ENCODE measurements at regions not wholly inside any gene's neighbourhood (a gene's known extent, or its start where the extent isn't known, plus 50 kb on each side); places are given as distances from the start of the nearest gene placed in this dataset.
"Not testable (repeated sequence)": the region's sequence is repeated elsewhere in the genome, so short reads cannot be mapped to it uniquely, and the experiment has no call there.

GRCh38 chr3:20726786-20727185 lies 540.8 kb upstream of the SGO1 start:
- no peaks in the 10 kb centered on the region for H3K27me3 ChIP-seq (ENCODE audit: control insufficient read depth in 1 of 2, insufficient read depth in 2 of 2, low read length in 2 of 2)
- H3K4me3 ChIP-seq (ENCODE audit: low read depth in 1 of 2, low read length in 2 of 2) = no peak overlapping the region
- no peak overlapping the region for H3K27ac ChIP-seq (ENCODE audit: low read depth in 2 of 2, low read length in 1 of 2)
- no peaks in the 10 kb centered on the region for H3K36me3 ChIP-seq (ENCODE audit: control insufficient read depth in 2 of 2, insufficient read depth in 2 of 2, low read length in 1 of 2)
- no peaks in the 10 kb centered on the region for H3K4me1 ChIP-seq (ENCODE audit: control insufficient read depth in 2 of 2, insufficient read depth in 2 of 2, low read length in 1 of 2)
- 68 to 70% methylated on average over 2 of the region's 2 CpGs for WGBS, 2 donors
- peaks cover 0 to 4% of the 10 kb centered on the region in 2 donors for H3K9me3 ChIP-seq (ENCODE audit: control insufficient read depth in 2 of 2, insufficient read depth in 1 of 2, low read depth in 1 of 2, low read length in 1 of 2)

GRCh38 chr3:20724241-20724640 lies 538.2 kb upstream of the SGO1 start:
- Histone ChIP-seq H3K36me3 (ENCODE audit: control insufficient read depth in 2 of 2, insufficient read depth in 2 of 2, low read length in 1 of 2) (no peaks in the 10 kb centered on the region), H3K9me3 (ENCODE audit: control insufficient read depth in 2 of 2, insufficient read depth in 1 of 2, low read depth in 1 of 2, low read length in 1 of 2) (no peaks in the 10 kb centered on the region), H3K4me3 (ENCODE audit: low read depth in 1 of 2, low read length in 2 of 2) (no peak overlapping the region), H3K4me1 (ENCODE audit: control insufficient read depth in 2 of 2, insufficient read depth in 2 of 2, low read length in 1 of 2) (no peaks in the 10 kb centered on the region), H3K27me3 (ENCODE audit: control insufficient read depth in 1 of 2, insufficient read depth in 2 of 2, low read length in 2 of 2) (no peaks in the 10 kb centered on the region), H3K27ac (ENCODE audit: low read depth in 2 of 2, low read length in 1 of 2) (no peak overlapping the region)
- 85 to 89% methylated on average over 1 of the region's 1 CpG for WGBS, 2 donors

- H3K27ac ChIP-seq (ENCODE audit: low read depth in 2 of 2, low read length in 1 of 2); H3K9me3 ChIP-seq (ENCODE audit: control insufficient read depth in 2 of 2, insufficient read depth in 1 of 2, low read depth in 1 of 2, low read length in 1 of 2); H3K4me1 ChIP-seq (ENCODE audit: control insufficient read depth in 2 of 2, insufficient read depth in 2 of 2, low read length in 1 of 2); H3K4me3 ChIP-seq (ENCODE audit: low read depth in 1 of 2, low read length in 2 of 2); H3K36me3 ChIP-seq (ENCODE audit: control insufficient read depth in 2 of 2, insufficient read depth in 2 of 2, low read length in 1 of 2); H3K27me3 ChIP-seq (ENCODE audit: control insufficient read depth in 1 of 2, insufficient read depth in 2 of 2, low read length in 2 of 2): not testable (repeated sequence)
- 93% methylated on average over 2 of the region's 2 CpGs for WGBS, 2 donors
These were observed 530.4 kb upstream of the SGO1 start for GRCh38 chr3:20716425-20716824.

- Histone ChIP-seq H3K4me1 (ENCODE audit: control insufficient read depth in 2 of 2, insufficient read depth in 2 of 2, low read length in 1 of 2) (no peaks in the 10 kb centered on the region), H3K9me3 (ENCODE audit: control insufficient read depth in 2 of 2, insufficient read depth in 1 of 2, low read depth in 1 of 2, low read length in 1 of 2) (no peaks in the 10 kb centered on the region), H3K4me3 (ENCODE audit: low read depth in 1 of 2, low read length in 2 of 2) (no peak overlapping the region), H3K27ac (ENCODE audit: low read depth in 2 of 2, low read length in 1 of 2) (no peak overlapping the region), H3K36me3 (ENCODE audit: control insufficient read depth in 2 of 2, insufficient read depth in 2 of 2, low read length in 1 of 2) (no peaks in the 10 kb centered on the region), H3K27me3 (ENCODE audit: control insufficient read depth in 1 of 2, insufficient read depth in 2 of 2, low read length in 2 of 2) (no peaks in the 10 kb centered on the region)
- 27 to 46% methylated on average over 1 of the region's 1 CpG for whole genome bisulfite sequencing, 2 donors
These were observed 515.6 kb upstream of the SGO1 start for GRCh38 chr3:20701641-20702040.

GRCh38 chr3:20700714-20701113 lies 514.7 kb upstream of the SGO1 start:
- H3K36me3 ChIP-seq (ENCODE audit: control insufficient read depth in 2 of 2, insufficient read depth in 2 of 2, low read length in 1 of 2) = no peaks in the 10 kb centered on the region
- H3K9me3 ChIP-seq (ENCODE audit: control insufficient read depth in 2 of 2, insufficient read depth in 1 of 2, low read depth in 1 of 2, low read length in 1 of 2) = no peaks in the 10 kb centered on the region
- no peak overlapping the region for H3K4me3 ChIP-seq (ENCODE audit: low read depth in 1 of 2, low read length in 2 of 2)
- 31 to 41% methylated on average over 2 of the region's 2 CpGs for WGBS, 2 donors
- H3K27ac ChIP-seq (ENCODE audit: low read depth in 2 of 2, low read length in 1 of 2) = no peak overlapping the region
- no peaks in the 10 kb centered on the region for H3K27me3 ChIP-seq (ENCODE audit: control insufficient read depth in 1 of 2, insufficient read depth in 2 of 2, low read length in 2 of 2)
- no peaks in the 10 kb centered on the region for H3K4me1 ChIP-seq (ENCODE audit: control insufficient read depth in 2 of 2, insufficient read depth in 2 of 2, low read length in 1 of 2)

- H3K36me3 ChIP-seq (ENCODE audit: control insufficient read depth in 2 of 2, insufficient read depth in 2 of 2, low read length in 1 of 2) = no peaks in the 10 kb centered on the region
- H3K27me3 ChIP-seq (ENCODE audit: control insufficient read depth in 1 of 2, insufficient read depth in 2 of 2, low read length in 2 of 2) = no peaks in the 10 kb centered on the region
- H3K4me1 ChIP-seq (ENCODE audit: control insufficient read depth in 2 of 2, insufficient read depth in 2 of 2, low read length in 1 of 2) = no peaks in the 10 kb centered on the region
- no peak overlapping the region for H3K27ac ChIP-seq (ENCODE audit: low read depth in 2 of 2, low read length in 1 of 2)
- WGBS, 2 donors = 77 to 86% methylated on average over 5 of the region's 5 CpGs
- no peaks in the 10 kb centered on the region for H3K9me3 ChIP-seq (ENCODE audit: control insufficient read depth in 2 of 2, insufficient read depth in 1 of 2, low read depth in 1 of 2, low read length in 1 of 2)
- no peak overlapping the region for H3K4me3 ChIP-seq (ENCODE audit: low read depth in 1 of 2, low read length in 2 of 2)
These were observed 512.9 kb upstream of the SGO1 start for GRCh38 chr3:20698896-20699295.

GRCh38 chr3:20696388-20697150 lies 510.6 kb upstream of the SGO1 start:
- no peaks in the 10 kb centered on the region for H3K27me3 ChIP-seq (ENCODE audit: control insufficient read depth in 1 of 2, insufficient read depth in 2 of 2, low read length in 2 of 2)
- no peaks in the 10 kb centered on the region for H3K36me3 ChIP-seq (ENCODE audit: control insufficient read depth in 2 of 2, insufficient read depth in 2 of 2, low read length in 1 of 2)
- no peaks in the 10 kb centered on the region for H3K9me3 ChIP-seq (ENCODE audit: control insufficient read depth in 2 of 2, insufficient read depth in 1 of 2, low read depth in 1 of 2, low read length in 1 of 2)
- H3K4me3 ChIP-seq (ENCODE audit: low read depth in 1 of 2, low read length in 2 of 2) = no peak overlapping the region
- H3K4me1 ChIP-seq (ENCODE audit: control insufficient read depth in 2 of 2, insufficient read depth in 2 of 2, low read length in 1 of 2) = no peaks in the 10 kb centered on the region
- WGBS, 2 donors = 54 to 63% methylated on average over 4 of the region's 4 CpGs
- no peak overlapping the region for H3K27ac ChIP-seq (ENCODE audit: low read depth in 2 of 2, low read length in 1 of 2)

GRCh38 chr3:20692675-20693074 lies 506.7 kb upstream of the SGO1 start:
- WGBS, 2 donors = 59 to 62% methylated on average over 2 of the region's 2 CpGs

GRCh38 chr3:20683910-20684309 lies 497.9 kb upstream of the SGO1 start:
- 54 to 64% methylated on average over 3 of the region's 3 CpGs for WGBS, 2 donors

More at GRCh38 chr3:20692675-20693074, 506.7 kb upstream of the SGO1 start:
- Histone ChIP-seq H3K9me3 (ENCODE audit: control insufficient read depth in 2 of 2, insufficient read depth in 1 of 2, low read depth in 1 of 2, low read length in 1 of 2) (no peaks in the 10 kb centered on the region), H3K36me3 (ENCODE audit: control insufficient read depth in 2 of 2, insufficient read depth in 2 of 2, low read length in 1 of 2) (no peaks in the 10 kb centered on the region), H3K27ac (ENCODE audit: low read depth in 2 of 2, low read length in 1 of 2) (no peak overlapping the region), H3K27me3 (ENCODE audit: control insufficient read depth in 1 of 2, insufficient read depth in 2 of 2, low read length in 2 of 2) (no peaks in the 10 kb centered on the region), H3K4me1 (ENCODE audit: control insufficient read depth in 2 of 2, insufficient read depth in 2 of 2, low read length in 1 of 2) (no peaks in the 10 kb centered on the region), H3K4me3 (ENCODE audit: low read depth in 1 of 2, low read length in 2 of 2) (no peak overlapping the region)

GRCh38 chr3:20682573-20682972 lies 496.6 kb upstream of the SGO1 start:
- no peaks in the 10 kb centered on the region for H3K4me1 ChIP-seq (ENCODE audit: control insufficient read depth in 2 of 2, insufficient read depth in 2 of 2, low read length in 1 of 2)
- H3K27me3 ChIP-seq (ENCODE audit: control insufficient read depth in 1 of 2, insufficient read depth in 2 of 2, low read length in 2 of 2) = no peaks in the 10 kb centered on the region
- no peak overlapping the region for H3K4me3 ChIP-seq (ENCODE audit: low read depth in 1 of 2, low read length in 2 of 2)
- H3K9me3 ChIP-seq (ENCODE audit: control insufficient read depth in 2 of 2, insufficient read depth in 1 of 2, low read depth in 1 of 2, low read length in 1 of 2) = no peaks in the 10 kb centered on the region
- no peak overlapping the region for H3K27ac ChIP-seq (ENCODE audit: low read depth in 2 of 2, low read length in 1 of 2)
- WGBS, 2 donors = 81 to 86% methylated on average over 5 of the region's 5 CpGs
- H3K36me3 ChIP-seq (ENCODE audit: control insufficient read depth in 2 of 2, insufficient read depth in 2 of 2, low read length in 1 of 2) = no peaks in the 10 kb centered on the region

More at GRCh38 chr3:20683910-20684309, 497.9 kb upstream of the SGO1 start:
- Histone ChIP-seq H3K4me3 (ENCODE audit: low read depth in 1 of 2, low read length in 2 of 2) (no peak overlapping the region), H3K27ac (ENCODE audit: low read depth in 2 of 2, low read length in 1 of 2) (no peak overlapping the region), H3K36me3 (ENCODE audit: control insufficient read depth in 2 of 2, insufficient read depth in 2 of 2, low read length in 1 of 2) (no peaks in the 10 kb centered on the region), H3K27me3 (ENCODE audit: control insufficient read depth in 1 of 2, insufficient read depth in 2 of 2, low read length in 2 of 2) (no peaks in the 10 kb centered on the region), H3K9me3 (ENCODE audit: control insufficient read depth in 2 of 2, insufficient read depth in 1 of 2, low read depth in 1 of 2, low read length in 1 of 2) (no peaks in the 10 kb centered on the region), H3K4me1 (ENCODE audit: control insufficient read depth in 2 of 2, insufficient read depth in 2 of 2, low read length in 1 of 2) (no peaks in the 10 kb centered on the region)
